Adrenal gland (tissue), 9 donors: ENCODE measurements at regions not wholly inside any gene's neighbourhood (a gene's known extent, or its start where the extent isn't known, plus 50 kb on each side); places are given as distances from the start of the nearest gene placed in this dataset.

Experiments
- DNase-seq, 7 donors: peaks; one replicate each; pipeline ENCODE4 v3.0.0-alpha.2; 2019 to 2020
- H3K27ac ChIP-seq, 5 donors: fragments of 200-600 bp; sonication (generic) in 4 of 5; 1 replicate in 3 of 5; 2 replicates in 2 of 5; pipeline versions ENCODE4 v1.5.1 to v1.8.0; 2016 to 2020; ENCODE audit warnings: mild to moderate bottlenecking in 1 of 5
- H3K27me3 ChIP-seq: fragments of 200-600 bp; 2 replicates; pipeline ENCODE4 v1.8.0; 2021
- H3K36me3 ChIP-seq, 2 donors: fragments of 200-600 bp; replicated peaks in 1 of 2; 1 replicate in 1 of 2; 2 replicates in 1 of 2; pipeline versions ENCODE4 v1.5.1 to v1.8.0; 2018 to 2022
- H3K4me1 ChIP-seq, 2 donors: fragments of 200-600 bp; replicated peaks in 1 of 2; 1 replicate in 1 of 2; 2 replicates in 1 of 2; pipeline versions ENCODE4 v1.5.1 to v1.8.0; 2018 to 2021
- H3K4me3 ChIP-seq, 4 donors: fragments of 200-600 bp; sonication (generic) in 3 of 4; one replicate each; pipeline ENCODE4 v1.5.1; 2016 to 2018
- H3K9me3 ChIP-seq, 3 donors: fragments of 200-600 bp; sonication (generic) in 1 of 3; replicated peaks in 1 of 3; 1 replicate in 2 of 3; 2 replicates in 1 of 3; pipeline versions ENCODE4 v1.5.1 to v1.8.0; 2016 to 2021
- POLR2A ChIP-seq, 2 donors: fragments of 450-650 bp; IDR thresholded peaks; one replicate each; pipeline ENCODE4 v1.6.1; 2017; ENCODE audit warnings: antibody characterized with exemption in 2 of 2, mild to moderate bottlenecking in 2 of 2, moderate library complexity in 1 of 2
- WGBS, 4 donors: extraction: QIAGEN DNeasy Blood & Tissue Kit in 2 of 4; methylation state at CpG; one replicate each; pipeline versions ENCODE4 v1.1.5 to v1.1.7; 2013 to 2017; 5-methylcytosine and 5-hydroxymethylcytosine counted together
- intact Hi-C, 2 donors: fragments of 100-400 bp; cut with DNase I; formaldehyde crosslinking; loops; one replicate each; pipeline versions ENCODE4 v1.14.1 to v1.15.0; 2022 to 2023
- TF ChIP-seq, protein P1 (sequence below), 6 experiments: fragments of 450-650 bp in 4 of 6; fragments of 200-600 bp in 2 of 6; sonication (generic) in 1 of 6; IDR thresholded peaks; 1 replicate in 5 of 6; 2 replicates in 1 of 6; pipeline versions ENCODE4 v1.5.1 to v1.8.0; 2016 to 2021; ENCODE audit warnings: antibody characterized with exemption in 6 of 6, mild to moderate bottlenecking in 2 of 6, moderate library complexity in 1 of 6
- donor health status: healthy with polysubstance abuse.
- donor health status: Bipolar disorder and iron deficiency.
- donor health status: DM: yes; HTN: yes; CAD: no.
- donor health status: DM: no; HTN: no; CAD: no.
- donor health status: DM: no; HTN: no; CAD: no.

DNA sequence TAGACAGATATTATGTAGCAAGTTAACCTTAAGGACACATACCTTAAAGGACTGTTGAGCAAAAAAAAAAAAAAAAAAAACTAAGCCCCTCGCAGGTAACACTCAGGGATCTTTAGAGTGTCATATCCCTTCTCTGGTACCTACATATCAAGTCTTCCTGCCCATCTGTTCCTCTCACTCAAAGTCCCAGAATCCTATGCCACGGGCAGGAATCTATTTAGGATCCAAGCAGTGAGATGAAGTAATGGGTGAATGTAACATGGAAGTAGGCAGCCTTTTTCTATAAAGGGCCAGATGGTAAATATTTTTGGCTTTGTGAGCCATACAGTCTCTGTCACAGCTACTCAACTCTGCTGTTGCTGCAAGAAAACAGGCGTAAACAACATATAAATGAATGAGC is 496.7 kb downstream of the STK39 start:
- no peaks in the 10 kb centered on the region for H3K9me3 ChIP-seq
- no peak overlapping the region for H3K27ac ChIP-seq
- no peaks in the 10 kb centered on the region for H3K36me3 ChIP-seq
- H3K27me3 ChIP-seq = no peaks in the 10 kb centered on the region
- 91 to 93% (median 92%) methylated on average over 3 of the region's 3 CpGs for WGBS, 4 donors
- DNase-seq = no peak
- TF ChIP-seq, protein P1, sequence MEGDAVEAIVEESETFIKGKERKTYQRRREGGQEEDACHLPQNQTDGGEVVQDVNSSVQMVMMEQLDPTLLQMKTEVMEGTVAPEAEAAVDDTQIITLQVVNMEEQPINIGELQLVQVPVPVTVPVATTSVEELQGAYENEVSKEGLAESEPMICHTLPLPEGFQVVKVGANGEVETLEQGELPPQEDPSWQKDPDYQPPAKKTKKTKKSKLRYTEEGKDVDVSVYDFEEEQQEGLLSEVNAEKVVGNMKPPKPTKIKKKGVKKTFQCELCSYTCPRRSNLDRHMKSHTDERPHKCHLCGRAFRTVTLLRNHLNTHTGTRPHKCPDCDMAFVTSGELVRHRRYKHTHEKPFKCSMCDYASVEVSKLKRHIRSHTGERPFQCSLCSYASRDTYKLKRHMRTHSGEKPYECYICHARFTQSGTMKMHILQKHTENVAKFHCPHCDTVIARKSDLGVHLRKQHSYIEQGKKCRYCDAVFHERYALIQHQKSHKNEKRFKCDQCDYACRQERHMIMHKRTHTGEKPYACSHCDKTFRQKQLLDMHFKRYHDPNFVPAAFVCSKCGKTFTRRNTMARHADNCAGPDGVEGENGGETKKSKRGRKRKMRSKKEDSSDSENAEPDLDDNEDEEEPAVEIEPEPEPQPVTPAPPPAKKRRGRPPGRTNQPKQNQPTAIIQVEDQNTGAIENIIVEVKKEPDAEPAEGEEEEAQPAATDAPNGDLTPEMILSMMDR (IDR thresholded peaks at IDR 0.05) = no peak
- TF ChIP-seq POLR2A (IDR thresholded peaks at IDR 0.05) = no peak
- intact Hi-C loops = no loop called here
- no peak overlapping the region for H3K4me3 ChIP-seq
- H3K4me1 ChIP-seq = no peaks in the 10 kb centered on the region

- no peak overlapping the region for H3K4me3 ChIP-seq
- intact Hi-C loops = no loop called here
- no peak overlapping the region for H3K27ac ChIP-seq
- H3K4me1 ChIP-seq = no peaks in the 10 kb centered on the region
- DNase-seq = no peak
- WGBS, 4 donors = 41 to 66% (median 58%) methylated on average over 1 of the region's 1 CpG
- no peaks in the 10 kb centered on the region for H3K9me3 ChIP-seq
- H3K27me3 ChIP-seq = no peaks in the 10 kb centered on the region
- TF ChIP-seq, protein P1 (IDR thresholded peaks at IDR 0.05) = no peak
- no peak for TF ChIP-seq POLR2A (IDR thresholded peaks at IDR 0.05)
- no peaks in the 10 kb centered on the region for H3K36me3 ChIP-seq
These were observed 497.7 kb downstream of the STK39 start for GRCh38 chr2:167749660-167750059.

- WGBS, 4 donors = 83 to 96% (median 91%) methylated on average over 3 of the region's 3 CpGs
- intact Hi-C loops = no loop called here
- H3K4me1 ChIP-seq = no peaks in the 10 kb centered on the region
- H3K9me3 ChIP-seq = no peaks in the 10 kb centered on the region
- TF ChIP-seq POLR2A (IDR thresholded peaks at IDR 0.05) = no peak
- TF ChIP-seq, protein P1 (IDR thresholded peaks at IDR 0.05) = no peak
- no peak for DNase-seq
- no peaks in the 10 kb centered on the region for H3K27me3 ChIP-seq
- H3K36me3 ChIP-seq = no peaks in the 10 kb centered on the region
- no peak overlapping the region for H3K4me3 ChIP-seq
- no peak overlapping the region for H3K27ac ChIP-seq
These were observed 498.4 kb downstream of the STK39 start for GRCh38 chr2:167749016-167749415.

- H3K4me3 ChIP-seq = no peak overlapping the region
- no peaks in the 10 kb centered on the region for H3K27me3 ChIP-seq
- DNase-seq = no peak
- no peaks in the 10 kb centered on the region for H3K4me1 ChIP-seq
- WGBS, 4 donors = 89 to 94% (median 92%) methylated on average over 1 of the region's 1 CpG
- no peaks in the 10 kb centered on the region for H3K9me3 ChIP-seq
- no peaks in the 10 kb centered on the region for H3K36me3 ChIP-seq
- intact Hi-C loops = no loop called here
- TF ChIP-seq POLR2A (IDR thresholded peaks at IDR 0.05) = no peak
- TF ChIP-seq, protein P1 (IDR thresholded peaks at IDR 0.05) = no peak
- no peak overlapping the region for H3K27ac ChIP-seq
These were observed 498.9 kb downstream of the STK39 start for GRCh38 chr2:167748536-167748935.
